GM12864 (cell line): ENCODE measurements at regions not wholly inside any gene's neighbourhood (a gene's known extent, or its start where the extent isn't known, plus 50 kb on each side); places are given as distances from the start of the nearest gene placed in this dataset.

ENCODE experiments used
- DNase-seq: peaks from one replicate; pipeline ENCODE4 v3.0.0-alpha.2; 2011; ENCODE audit warnings: low read depth
- H3K4me3 ChIP-seq: 2 replicates; pipeline ENCODE4 v1.5.1; 2011; ENCODE audit warnings: mild to moderate bottlenecking, low read depth, low read length, control low read depth
- TF ChIP-seq, protein P1 (sequence below): IDR thresholded peaks from 2 replicates; pipeline ENCODE4 v1.5.1; 2011; ENCODE audit warnings: low read depth, mild to moderate bottlenecking, moderate library complexity, low read length, control low read depth, inconsistent platforms; ENCODE audit errors: missing control alignments

DNA sequence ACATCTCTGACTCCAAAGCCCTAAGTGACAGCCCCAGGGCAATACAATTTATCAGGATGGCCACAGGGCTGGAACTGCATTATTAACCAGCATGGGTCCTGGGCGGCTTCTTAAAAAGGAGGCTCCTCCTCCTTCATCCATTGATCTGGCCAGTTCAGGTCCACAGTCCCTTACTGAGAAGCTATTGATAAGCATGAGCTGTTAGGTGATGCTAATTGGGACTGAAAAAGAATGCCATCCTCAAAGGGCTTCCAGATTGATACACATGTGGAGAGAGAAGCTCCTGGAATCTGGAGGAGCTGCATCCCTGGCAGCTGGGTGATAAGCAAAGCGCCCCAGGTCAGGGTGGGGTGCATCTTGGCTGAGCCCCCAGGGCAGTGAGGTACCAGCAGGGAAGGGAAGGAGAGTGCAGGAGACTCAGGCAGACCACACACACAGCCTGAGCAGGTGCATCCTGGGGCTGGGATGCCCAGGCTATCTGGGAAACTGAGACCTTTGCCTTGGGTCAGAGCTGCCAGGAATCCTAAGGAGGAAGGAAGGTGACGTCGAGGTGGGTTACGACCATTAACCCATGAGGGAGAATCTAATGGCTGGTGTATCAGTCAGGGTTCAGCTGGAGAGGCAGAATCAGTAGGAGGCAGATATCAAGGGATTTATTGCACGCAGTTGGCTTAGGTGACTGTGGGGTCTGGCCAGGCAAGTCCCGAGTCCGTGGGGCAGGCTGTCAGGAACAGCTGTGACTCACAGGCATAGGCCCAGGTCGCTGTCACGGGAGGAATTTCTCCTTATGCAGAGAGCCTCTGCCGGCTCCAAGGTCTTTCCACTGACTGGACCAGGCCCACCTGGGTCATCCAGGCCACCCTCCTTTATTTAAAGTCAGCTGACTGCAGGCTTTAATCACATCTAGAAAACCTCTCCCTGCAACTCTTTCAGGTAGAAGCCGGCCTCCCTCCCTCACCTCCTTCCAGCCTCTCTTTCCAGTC, 261.2 kb downstream of the BMP7 start:
- DNase-seq: no peak
- no peak overlapping the region for H3K4me3 ChIP-seq
- TF ChIP-seq, protein P1, sequence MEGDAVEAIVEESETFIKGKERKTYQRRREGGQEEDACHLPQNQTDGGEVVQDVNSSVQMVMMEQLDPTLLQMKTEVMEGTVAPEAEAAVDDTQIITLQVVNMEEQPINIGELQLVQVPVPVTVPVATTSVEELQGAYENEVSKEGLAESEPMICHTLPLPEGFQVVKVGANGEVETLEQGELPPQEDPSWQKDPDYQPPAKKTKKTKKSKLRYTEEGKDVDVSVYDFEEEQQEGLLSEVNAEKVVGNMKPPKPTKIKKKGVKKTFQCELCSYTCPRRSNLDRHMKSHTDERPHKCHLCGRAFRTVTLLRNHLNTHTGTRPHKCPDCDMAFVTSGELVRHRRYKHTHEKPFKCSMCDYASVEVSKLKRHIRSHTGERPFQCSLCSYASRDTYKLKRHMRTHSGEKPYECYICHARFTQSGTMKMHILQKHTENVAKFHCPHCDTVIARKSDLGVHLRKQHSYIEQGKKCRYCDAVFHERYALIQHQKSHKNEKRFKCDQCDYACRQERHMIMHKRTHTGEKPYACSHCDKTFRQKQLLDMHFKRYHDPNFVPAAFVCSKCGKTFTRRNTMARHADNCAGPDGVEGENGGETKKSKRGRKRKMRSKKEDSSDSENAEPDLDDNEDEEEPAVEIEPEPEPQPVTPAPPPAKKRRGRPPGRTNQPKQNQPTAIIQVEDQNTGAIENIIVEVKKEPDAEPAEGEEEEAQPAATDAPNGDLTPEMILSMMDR: no peak

DNA sequence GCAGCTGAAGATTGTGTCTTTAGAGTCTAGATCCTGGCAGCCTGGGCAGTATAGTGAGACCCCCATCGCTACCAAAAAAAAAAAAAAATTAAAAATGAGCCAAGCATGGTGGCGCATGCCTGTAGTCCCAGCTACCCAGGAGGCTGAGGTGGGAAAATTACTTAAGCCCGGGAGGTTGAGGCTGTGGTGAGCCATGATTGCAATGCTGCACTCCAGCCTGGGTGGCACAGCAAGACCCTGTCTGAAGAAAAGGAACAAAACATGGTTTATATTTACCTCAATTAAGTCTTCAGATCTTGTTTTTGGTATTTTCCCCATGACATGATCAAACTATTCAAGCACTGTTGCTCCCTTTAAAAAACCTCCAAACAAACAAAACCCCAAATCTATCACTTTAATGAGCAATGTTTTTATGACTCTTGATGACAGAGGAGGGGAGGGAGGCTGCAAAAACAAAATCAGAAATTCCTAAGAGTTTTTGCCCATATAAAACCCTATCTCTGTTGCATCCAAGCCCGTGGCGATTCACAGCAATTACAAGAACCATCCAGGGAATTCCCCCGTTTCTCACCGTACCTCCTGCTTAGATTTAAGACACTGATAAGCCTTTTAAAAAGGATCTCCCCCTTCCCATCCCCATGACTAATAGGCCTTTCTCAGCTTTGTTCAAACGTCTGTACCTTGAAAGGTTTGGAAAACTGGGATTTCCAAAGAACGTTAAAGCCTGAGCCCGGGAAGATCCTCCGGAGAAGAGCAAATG, 259.9 kb downstream of the BMP7 start:
- DNase-seq: no peak
- H3K4me3 ChIP-seq: no peak overlapping the region
- TF ChIP-seq, protein P1: no peak

DNA sequence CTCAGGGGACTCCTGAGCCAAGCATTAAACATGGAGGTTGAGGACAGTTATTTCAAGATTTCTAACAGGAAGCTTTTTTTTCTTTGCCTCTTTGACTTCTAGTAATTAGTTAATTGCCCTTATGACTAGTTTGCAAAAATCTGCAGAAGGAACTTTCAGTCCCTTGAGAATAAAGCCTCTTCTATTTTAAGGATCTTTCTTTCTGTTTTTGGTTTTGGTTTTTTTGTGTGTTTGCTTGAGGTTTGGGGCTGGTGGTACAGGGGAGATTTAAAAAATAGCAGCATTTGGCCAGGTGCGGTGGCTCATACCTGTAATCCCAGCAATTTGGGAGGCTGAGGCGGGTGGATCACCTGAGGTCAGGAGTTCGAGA, 259.3 kb downstream of the BMP7 start:
- no peak overlapping the region for H3K4me3 ChIP-seq
- no peak for DNase-seq
- TF ChIP-seq, protein P1: no peak

DNA sequence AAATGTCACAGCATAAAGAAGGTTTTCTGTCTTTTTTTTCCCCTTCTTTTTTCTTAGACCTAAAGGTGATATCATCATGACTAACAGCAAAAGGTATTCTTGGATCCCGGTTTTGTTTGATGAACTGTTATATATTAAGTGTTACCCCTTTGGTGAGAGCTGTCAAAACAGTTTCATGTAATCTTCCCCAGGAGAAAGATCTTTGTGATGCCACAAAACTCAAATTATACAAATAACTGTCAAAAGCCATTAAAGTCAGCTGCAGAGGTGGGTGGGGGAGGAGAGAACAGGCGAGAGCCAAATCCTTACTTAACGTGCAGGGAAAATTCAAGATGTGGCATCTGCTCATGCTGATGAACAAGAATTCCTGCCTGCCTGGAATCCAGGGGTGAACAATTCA, 258.2 kb downstream of the BMP7 start:
- TF ChIP-seq, protein P1: no peak
- no peak for DNase-seq
- no peak overlapping the region for H3K4me3 ChIP-seq

DNA sequence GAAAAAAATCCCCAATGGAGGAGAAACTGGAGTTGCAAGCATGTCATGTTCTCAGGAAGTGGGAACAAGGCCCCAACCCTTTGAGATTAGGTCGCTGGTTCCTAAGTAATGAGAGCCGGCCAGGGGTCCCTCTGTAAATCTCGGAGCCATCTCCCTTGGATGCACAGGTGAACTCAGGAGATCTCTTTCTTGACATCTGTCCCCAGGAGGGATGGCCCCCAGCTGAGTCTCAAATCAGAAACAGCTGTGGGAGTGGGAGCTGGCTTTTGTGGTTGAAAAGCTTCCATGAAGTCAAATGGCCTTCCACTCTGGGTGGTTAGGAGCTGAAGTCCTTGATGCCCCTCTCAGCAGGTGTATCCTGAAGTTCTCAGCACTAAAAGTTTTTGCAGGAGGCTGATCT, 257.1 kb downstream of the BMP7 start:
- no peak for DNase-seq
- TF ChIP-seq, protein P1: no peak
- no peak overlapping the region for H3K4me3 ChIP-seq

DNA sequence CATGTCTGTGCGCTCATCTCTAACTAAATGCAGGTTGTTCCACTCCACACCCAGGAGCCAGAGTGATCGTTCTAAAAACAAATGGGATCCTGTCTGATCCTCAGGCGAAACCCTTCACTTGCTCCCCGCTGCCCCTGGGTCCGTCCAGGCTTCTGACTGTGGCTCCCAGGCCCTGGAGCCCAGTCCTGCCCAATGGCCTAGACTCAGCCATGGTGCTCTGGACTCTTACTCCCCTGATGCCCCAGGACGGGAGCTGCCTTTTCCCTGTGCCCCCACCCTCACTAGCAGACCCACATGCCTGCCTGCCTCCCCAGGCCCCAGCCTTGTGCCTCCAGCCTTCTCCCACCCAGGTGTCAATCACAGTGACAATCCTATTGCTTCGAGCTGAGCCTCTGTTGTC, 256.7 kb downstream of the BMP7 start:
- TF ChIP-seq, protein P1: no peak
- no peak overlapping the region for H3K4me3 ChIP-seq
- no peak for DNase-seq

DNA sequence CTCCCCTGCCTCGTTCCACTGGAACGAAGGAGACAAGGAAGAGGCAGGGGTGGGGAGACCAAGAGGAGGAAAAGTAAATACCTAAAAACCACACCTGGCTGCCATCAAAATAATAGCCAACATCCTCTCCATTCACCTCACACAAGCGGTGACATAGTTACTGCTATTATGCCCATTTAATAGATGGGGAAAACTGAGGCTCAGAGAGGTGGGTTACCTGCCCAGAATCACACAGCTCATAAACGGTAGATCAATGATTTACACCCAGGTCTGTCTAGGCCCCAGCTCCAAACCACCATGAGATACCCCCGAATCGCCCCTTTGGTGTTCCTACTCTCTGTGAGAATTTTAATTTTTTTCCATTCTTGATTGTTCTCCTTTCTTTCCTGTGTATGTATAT, 253.8 kb downstream of the BMP7 start:
- H3K4me3 ChIP-seq: no peak overlapping the region
- no peak for DNase-seq
- TF ChIP-seq, protein P1: no peak
